ENCODE measurements at regions not wholly inside any gene's neighbourhood (a gene's known extent, or its start where the extent isn't known, plus 50 kb on each side); places are given as distances from the start of the nearest gene placed in this dataset.

DNA sequence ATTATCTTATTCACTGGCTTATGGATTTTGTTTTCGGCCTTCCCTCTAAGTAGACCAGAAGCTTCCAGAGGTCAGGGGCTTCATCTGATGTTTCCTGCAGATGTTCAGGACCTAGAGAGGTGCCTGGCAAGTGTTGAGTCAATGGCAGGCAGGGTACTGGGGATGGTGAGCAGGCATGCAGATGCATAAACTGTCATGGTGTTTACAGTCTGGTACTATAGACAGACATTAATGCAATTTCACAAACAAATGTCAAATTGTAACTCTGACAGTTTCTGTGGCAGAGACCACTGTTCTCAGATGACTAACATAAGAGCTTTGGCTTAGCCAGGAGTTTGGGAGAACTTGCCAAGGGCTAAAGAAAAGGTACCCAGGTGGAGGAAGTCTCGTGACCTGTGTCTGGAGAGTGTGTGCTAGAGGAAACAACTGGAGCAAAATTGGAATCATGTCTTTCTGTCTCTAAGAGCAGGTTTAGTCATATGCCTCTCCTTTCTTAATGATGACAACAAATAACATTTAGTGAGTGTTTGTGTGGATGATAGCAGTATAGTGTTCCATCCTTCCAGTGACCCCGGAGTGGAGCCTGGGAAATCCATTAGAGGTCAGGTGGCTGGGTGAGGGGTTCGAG, 53.7 kb upstream of the TRAK1 start:
- no peak for DNase-seq

DNA sequence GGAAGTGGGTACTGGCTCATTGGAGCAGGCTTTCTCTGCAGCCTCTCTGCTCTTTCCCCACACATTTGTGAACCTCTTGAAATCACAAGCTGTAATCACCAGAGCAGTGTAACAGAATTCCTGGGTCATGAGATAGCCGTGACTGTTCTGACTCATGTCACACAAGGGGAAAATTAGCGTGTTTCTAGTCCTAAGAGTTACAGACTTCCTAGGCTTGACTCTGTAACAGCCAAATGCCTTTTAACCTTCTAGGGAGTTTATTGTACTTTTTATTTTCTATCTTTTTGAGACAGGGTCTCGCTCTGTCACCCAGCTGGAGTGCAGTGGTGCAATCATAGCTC, 54.7 kb upstream of the TRAK1 start:
- DNase-seq = no peak

DNA sequence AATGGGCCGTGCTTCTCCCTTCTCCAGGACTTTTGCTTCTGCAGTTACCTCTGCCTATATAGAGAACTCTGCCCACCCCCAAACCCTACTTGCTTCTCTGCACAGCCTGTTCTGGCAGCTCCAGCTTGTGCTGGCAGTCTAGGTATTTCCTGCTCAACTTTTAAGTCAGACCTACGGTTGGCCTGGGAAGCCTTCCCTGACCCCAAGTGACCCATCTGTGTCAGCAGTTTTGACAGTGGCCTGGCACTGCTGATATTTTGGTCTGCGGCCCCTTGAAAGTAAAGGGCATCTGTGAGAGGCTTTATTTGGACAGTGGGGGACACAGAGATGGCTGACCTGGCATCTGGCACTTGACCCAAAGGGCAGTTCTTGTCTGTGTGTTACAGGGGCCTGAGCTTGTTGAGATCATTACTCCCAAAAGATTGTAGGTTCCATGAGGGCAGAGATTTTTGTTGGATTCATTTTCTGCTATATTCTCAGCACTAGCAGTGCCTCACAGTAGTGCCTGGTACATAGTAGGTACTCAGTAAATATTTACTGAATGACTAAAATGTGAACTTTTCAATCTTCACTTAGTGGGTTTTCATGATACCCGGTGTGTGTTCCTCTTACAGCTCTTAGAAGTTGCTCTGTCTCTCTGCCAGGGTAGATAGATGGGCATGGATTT, 55.2 kb upstream of the TRAK1 start:
- no peak for DNase-seq

DNA sequence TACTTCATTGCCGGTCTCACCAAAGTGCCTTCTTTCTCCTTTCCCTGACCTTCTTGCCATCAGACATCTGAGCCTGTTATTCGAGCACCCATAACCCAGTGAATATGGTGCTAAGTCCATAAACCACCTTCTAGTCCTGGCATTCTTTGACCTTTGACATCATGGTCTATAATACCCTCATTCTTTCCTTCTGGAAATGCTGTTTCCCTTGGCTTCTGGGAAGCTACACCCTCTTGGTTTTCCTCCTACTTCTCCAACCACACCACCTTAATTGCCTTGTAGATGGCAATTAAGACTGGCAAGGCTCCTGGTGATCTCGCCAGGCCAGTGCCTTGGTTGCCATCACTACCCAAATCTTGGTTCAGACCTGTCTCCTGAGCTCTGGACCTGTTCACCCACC, 56.1 kb upstream of the TRAK1 start:
- DNase-seq = no peak

DNA sequence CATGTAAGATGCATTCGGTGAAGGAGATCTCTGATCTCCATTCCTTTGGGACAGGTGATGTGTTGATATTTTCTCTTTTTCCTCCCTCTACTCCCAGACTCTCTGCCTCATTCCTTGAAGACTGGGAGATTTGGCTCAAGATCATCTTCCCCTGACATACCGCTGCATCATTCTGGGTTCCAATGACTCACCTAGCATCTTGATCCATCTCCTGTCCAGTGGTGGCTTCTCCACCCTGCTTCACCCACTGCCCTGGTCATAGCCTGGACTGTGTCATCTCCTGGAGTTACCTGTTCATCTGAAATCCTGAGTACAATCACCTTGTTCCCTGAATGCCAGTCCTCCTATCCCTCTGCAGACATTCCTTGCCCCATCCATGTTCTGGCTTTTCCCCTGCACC, 57.4 kb upstream of the TRAK1 start:
- DNase-seq = no peak

DNA sequence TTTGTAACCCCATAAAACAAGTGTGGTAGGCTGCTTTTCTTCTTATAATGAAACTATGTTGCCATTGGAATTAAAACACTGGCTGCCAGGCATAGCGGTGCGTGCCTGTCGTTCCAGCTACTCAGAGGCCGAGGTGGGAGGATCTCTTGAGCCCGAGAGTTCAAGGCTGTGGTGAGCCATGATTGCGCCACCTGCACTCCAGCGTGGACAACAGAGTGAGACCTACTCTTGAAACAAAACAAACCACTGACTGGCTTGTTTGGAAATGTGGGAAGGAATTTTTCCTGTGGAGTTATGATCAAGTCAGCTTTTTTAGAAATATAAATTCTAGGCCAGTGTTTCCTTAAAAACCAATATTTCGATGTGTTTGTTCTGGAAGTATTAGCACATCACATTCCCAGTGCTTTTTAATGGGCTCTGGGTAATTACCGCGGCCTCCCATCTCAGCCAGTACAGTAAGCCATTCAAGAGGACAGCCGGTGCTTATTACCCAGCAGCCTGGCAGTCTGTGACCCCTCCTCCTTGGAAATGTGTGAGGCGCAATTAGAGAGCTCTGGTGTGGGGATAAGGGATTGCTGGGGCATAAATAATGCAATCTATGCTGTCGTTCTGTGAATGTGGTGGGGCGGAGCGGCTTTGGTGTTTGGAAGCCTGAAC, 58.3 kb upstream of the TRAK1 start:
- DNase-seq = peak; percentile 75

DNA sequence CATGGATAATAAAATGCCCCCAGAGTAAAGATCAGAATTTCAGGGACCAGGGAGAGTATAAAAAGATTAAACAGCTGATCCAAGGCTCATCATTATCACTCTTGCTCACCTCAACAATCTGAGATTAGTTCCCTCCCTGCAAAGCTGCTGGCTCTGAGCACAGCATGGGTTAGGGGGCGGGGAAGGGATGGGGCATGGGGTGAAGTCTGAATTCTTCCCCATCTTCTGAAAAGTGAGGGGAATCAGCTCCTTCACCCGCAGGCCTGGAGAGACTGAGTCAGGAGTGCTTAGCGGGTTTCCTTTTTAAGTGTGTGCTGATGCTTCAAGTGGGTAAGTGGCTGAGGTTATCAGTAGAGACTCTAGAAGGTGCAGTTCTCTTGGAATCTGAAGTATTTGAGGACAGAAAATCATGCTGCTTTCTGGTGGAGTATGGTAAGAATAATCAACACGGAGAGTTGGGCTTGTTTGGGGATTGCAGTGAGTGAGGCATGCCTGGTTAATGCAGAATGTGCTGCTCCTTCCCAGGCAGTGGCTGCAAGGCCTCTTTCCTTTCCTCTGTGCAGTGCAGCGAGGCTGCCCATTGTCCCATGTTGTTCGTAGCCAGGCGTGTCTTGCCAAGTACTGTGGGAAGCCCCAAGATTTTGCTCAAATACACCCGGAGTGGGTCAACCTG, 59.2 kb upstream of the TRAK1 start:
- DNase-seq = no peak

DNA sequence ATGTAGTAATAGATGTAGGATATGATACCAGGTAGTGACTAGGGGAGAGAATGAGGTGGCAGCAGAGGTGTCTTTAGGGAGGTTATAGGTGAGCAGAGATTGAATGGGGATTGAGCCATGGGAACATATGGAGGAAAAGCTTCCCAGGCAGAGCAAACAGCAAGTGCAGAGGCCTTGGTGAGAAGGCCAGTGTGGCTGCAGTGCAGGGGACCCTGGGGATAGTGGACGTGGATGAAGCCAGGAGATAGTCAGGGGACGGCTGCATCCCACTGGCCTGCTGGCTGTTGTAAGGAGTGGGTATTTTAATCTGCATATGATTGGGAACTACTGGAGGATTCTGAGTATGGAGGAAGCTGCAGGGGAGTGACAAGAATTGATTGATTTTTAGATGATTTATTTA, 62.7 kb upstream of the TRAK1 start:
- no peak for DNase-seq

DNA sequence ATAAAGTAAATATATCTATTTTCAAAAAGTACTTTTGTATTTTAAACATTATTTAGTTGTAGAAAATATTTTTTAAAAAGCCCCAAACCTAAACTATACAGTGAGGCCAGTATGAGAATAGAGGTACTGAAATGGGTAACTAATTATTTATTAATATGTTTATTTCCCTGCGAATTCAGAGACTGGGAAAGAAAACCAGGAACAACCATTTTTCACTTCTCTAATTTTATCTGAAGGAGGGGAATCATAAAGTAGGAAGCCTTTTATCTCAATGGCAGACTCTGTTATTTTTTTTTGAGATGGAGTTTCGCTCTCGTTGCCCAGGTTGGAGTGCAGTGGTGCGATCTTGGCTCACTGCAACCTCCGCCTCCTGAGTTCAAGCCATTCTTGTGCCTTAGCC, 63.6 kb upstream of the TRAK1 start:
- no peak for DNase-seq

DNA sequence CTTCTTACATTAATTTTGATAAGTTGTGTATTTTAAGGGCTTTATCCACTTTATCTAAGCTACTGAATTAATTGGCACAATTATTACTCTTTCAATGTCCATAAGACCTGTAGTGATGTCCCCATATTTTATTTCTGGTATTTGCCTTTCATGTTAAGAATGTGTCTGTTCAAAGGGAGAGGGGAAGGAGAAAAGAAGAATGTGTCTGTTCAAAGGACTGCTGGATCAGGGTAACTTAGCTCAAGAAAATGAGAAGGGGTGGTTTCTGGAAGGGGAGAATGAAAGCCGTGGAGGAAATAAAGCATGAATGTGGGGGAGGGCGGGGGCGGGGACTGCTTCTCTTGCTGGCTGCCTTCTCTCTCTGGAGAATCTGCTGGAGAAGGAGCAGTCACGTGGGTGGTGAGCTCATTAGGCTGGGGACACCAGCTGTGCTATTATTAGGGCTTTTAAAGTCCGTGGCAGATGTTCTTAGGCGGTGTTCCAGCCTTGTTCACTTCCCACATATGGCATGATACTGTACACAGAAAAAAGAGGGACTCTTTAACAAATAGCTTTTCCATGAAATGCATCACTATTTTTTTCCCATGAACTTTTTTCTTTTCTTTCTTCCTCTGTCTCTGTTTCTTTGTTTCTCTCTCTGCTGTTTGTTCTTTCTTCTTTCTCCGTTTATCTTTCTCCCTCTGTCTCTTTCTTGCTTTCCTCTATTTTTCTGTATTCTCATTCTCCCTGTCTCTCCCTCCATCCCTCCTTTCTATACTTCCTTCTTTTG, 63.7 kb upstream of the ULK4 start:
- peak; percentile 71 for DNase-seq

DNA sequence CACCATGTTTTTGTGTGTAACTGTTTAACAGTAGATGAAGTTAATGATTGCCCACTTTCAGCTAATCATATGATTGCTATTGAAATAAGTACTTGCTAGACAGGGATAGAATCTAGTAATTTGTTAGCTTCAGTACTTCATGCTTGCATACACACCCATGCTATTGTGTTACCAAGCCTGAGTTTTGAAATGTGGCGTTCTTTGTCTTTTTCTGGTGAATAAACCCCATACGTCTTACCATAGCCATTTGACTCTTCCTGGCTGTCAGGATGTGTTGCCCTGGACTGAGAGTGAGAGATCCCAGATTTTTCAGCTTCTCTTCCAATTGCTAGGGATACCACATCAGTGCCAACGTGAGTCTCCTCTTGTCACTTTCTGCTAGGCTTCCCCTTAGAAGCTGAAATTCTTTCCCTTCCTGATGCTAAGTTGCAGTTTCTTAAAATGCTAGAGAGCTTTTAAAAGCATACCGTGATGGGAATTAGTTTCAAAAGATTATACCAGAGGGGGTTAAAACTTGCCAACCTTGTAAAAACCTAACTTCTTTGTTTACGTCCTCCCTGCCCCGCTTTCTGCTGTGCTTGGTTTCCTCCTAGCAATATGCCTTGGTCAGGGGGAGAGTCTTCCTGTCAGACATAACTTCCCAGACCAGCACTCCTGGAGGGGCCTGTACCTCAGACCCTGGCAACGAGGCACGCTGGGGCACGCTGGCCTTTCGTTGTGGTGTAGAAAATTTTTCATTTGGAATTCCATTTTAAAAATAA, 62.9 kb upstream of the ULK4 start:
- DNase-seq = no peak

DNA sequence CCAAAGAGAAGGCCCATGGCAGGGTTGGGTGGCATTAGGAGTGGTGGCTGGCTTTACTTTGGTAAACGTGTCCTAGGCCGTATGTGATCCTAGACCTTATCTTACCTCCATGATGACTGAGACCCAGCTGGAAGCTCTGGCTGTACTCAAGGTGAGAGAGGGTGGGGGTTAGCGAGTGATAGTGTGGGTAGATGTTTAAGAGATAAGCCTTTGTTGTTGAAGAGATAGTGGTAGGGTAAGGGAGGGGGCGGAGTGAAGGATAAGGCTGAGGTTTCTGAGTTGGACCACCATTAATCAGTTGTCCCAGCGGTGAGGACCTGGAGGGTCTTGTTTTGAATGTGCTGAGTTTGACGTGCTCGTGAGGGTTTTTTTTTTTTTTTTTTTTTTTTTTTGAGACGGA, 61.5 kb upstream of the ULK4 start:
- no peak for DNase-seq

DNA sequence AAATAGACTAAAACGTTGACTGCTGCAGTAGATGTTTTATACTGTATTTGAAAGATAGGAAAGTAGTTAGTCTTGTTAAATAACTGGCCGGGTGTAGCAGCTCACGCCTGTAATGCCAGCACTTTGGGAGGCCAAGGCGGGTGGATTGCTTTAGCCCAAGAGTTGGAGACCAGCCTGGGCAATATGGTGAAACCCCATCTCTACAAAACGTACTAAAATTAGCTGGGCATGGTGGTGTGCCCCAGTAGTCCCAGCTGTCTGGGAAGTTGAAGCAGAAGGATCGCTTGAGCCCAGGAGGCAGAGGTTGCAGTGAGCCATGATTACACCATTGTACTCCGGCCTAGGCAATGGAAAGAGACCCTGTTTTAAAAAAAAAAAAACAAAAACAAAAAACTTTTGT, 60.5 kb upstream of the ULK4 start:
- DNase-seq = no peak

DNA sequence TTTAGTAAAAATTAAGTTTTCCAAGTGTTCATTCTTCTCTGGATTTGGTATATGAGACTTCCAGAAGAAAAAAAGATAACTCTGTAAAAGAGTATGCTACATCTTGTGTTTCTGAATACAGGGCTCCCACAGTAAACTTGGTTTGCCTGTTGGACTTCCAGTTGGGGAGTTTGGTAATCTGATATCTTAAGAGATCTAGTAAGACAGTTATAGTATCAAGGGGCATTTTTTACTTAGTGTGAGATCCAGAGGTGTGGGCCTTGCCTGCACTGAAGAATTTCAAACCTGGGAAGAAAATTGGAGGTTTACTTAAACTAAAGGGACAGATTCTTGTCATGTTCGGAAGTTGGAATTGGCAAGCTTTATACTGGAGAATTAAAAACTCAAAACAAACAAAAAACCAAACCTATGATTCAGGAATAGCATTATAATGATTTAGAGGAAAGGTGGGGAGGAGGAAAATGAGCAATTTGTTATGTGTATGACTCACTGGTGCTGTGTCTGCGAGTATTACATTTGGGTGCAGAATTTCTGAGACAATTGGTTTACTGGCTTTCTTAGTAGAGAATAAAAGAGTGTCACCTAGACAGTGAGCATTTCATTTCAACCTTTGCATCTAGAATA, 58.9 kb upstream of the ULK4 start:
- no peak for DNase-seq

DNA sequence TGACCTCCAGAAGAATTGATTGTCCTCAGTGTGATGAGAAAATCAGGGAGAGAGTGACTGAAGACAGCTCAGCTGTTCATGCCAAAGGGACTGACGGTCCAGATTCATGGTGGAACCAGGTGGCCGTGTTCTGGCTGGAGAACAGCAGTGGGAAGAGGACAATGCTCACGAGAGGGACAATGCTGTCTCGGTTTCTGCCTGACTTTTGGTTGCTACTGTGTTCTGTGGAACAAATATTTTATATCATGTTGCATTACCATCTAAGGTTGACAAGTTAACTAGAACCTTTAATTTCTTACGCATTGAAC, 58.0 kb upstream of the ULK4 start:
- no peak for DNase-seq

DNA sequence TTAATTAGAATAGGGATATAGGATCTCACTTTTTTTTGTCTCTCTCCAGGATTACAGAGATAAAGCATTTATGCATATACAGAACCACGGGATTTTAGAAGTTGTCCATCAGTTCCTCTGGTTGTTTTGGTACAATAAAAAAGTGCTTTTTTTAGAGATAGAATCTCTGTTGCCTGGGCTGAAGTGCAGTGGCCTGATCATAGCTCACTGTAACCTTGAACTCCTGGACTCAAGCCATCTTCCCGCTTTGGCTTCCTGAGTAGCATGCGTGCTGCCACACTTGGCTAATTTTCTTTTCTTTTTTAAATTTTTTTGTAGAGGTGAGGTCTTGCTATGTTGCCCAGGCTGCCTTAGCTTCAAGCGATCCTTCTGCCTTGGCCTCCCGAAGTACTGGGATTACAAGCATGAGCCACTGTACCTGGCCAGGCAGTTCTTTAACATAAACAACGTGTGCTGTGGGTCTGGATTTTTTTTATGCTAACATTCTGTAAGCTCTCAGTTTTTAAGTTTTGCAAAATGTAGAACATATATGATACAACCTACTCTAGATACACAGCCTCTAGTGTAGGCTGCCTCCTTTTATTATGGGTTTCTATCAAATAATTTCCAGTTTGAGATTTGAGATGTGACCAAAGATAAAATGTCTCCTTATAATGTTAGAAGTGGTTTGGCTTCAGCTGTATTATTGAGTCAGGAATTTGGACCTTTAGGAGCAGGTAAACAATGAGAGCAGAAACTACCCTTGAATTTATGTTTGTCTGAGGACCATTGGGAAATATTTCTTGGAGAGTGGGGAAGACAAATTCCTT, 57.4 kb upstream of the ULK4 start:
- DNase-seq = no peak

DNA sequence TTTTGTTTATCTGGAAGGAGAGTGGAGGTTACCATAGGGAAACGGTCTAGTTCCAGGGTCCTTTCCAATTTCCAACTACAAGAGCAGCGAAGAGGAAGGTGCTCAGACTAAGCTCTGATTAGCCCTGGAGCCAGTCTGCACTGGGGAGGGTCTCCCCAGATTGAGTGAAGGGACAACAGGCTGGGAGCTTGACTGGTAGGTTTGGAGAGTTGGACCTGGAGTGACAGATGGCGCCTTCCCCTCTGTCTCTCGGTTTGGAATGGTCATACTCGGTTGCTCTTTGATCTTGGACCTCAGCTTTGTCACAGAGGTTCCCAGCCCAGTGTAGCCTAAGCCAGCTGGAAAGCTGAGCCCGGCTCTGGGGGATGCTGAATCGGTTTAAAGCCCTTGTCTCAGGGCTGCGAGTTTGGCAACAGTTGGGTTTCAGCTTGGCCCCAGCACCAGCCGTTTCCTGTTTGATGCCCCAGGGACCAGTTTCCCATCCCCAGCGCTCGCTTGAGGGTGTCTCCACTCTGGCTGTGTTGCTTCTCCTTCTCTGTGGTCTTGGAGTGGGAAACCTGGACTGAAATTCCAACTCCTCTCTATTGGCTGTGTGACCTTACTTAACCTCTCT, 53.1 kb upstream of the ULK4 start:
- DNase-seq = peak; percentile 63

DNA sequence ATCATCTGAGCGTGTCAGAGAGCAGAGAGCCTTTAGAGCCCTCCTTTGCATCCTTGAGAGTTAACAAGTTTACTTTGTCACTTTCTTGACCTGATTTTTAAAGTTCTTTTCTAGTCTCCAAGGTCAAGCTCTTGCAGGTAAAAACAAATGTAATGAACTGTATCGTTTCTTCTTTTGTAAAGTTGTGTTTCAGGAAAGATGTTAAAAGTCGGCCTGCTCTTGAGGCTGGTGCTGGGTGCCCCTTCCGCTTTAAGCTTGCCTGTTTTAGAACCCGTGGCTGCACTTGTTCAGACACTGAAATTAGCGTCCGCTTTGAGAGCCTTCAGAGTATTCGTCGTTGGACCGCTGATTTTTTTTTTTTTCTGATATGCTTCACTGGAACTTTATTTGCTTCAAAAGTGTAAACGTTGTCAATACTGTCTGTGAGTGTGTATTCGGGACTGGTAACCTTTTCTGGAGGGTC, 52.6 kb upstream of the ULK4 start:
- DNase-seq = no peak

DNA sequence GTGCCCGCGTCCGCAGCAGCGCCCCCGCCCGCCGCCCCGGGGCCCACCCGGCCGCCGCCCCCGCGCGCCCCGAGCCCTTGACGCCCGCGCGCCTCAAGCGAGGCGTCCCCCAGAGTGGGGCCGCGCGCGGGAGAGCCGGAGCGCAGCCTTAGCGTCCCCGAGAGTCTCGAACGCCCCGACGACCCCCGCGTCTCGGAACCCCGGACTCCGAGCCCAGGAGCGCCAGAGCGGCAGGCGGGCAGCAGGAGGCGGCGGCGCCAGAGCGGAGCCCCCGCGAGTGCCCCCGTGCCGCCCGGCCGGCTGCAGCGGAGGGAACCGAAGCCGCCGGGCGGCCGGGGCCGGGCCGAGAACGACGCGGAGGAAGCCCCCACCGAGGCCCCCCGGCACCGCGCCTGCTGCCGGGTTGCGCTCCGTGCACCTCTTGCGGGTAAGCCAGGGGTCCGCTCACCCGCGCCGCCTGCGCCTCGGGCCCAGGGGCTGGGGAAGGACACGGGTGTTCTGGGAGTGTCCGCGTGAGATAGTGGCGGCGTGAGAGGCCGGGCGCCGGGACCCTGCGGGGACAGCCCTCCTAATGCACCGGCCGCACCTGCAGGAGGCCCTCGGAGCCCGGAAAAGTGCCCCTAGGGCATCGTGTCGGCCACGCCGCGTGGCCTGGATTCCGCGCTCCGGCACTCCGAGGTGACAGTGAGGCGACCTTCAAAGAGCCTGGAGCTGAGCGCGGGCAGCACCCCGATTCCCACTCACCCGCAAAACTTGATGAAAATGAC, 52.0 kb upstream of the ULK4 start:
- no peak for DNase-seq

Measured in NCI-H1092 (cell line).